Dendritic cell treated with granulocyte-macrophage colony-stimulating factor and Interleukin-4, amounts not matched to agents 40 ng/mL and 50 ng/mL, for 4 days (primary cell): ENCODE measurements at regions not wholly inside any gene's neighbourhood (a gene's known extent, or its start where the extent isn't known, plus 50 kb on each side); places are given as distances from the start of the nearest gene placed in this dataset.

Experiments
- H3K27ac Mint-ChIP-seq: one replicate; pipeline ENCODE4 v1.8.0; 2022; ENCODE audit warnings: mild to moderate bottlenecking, mixed read lengths
- H3K27me3 Mint-ChIP-seq: one replicate; pipeline ENCODE4 v1.8.0; 2022; ENCODE audit warnings: mild to moderate bottlenecking, mixed read lengths
- H3K36me3 Mint-ChIP-seq: one replicate; pipeline ENCODE4 v1.8.0; 2022; ENCODE audit warnings: low read depth, mixed read lengths
- H3K4me1 Mint-ChIP-seq: one replicate; pipeline ENCODE4 v1.8.0; 2022; ENCODE audit warnings: low read depth, mixed read lengths
- H3K4me3 Mint-ChIP-seq: one replicate; pipeline ENCODE4 v1.8.0; 2022; ENCODE audit warnings: mild to moderate bottlenecking, moderate library complexity, mixed read lengths
- H3K9me3 Mint-ChIP-seq: one replicate; pipeline ENCODE4 v1.8.0; 2022; ENCODE audit warnings: mixed read lengths
- intact Hi-C: fragments of 100-400 bp; cut with micrococcal nuclease; formaldehyde crosslinking; loops from one replicate; pipeline ENCODE4 v1.15.0; 2022

GRCh38 chr5:125384071-125384470, 637.6 kb upstream of the ZNF608 start:
- Mint-ChIP-seq H3K36me3 (no peaks in the 10 kb centered on the region), H3K4me3 (no peak overlapping the region)
- intact Hi-C loops: no loop called here

DNA sequence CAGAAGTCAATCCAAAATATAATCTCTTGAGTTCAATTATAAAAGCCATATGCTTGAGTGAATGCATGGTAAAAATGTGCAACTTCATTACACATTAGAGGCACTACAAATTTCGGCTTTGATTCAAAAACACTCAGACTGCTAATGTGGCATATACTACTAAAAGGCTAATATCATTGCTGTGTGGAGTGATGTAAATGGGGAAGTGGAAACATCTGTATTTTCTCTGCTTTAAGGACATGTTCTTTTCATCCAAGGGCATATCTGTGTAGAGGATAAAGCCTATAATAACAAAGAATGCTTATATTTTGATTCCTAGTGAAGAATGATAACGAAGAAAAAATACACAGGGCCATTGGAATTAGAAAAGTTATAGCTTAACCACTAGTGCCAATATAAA, 643.9 kb upstream of the ZNF608 start:
- no peak overlapping the region for H3K27ac Mint-ChIP-seq
- no peaks in the 10 kb centered on the region for H3K27me3 Mint-ChIP-seq
- no peaks in the 10 kb centered on the region for H3K36me3 Mint-ChIP-seq
- peaks cover 22% of the 10 kb centered on the region for H3K9me3 Mint-ChIP-seq
- intact Hi-C loops: no loop called here
- no peaks in the 10 kb centered on the region for H3K4me1 Mint-ChIP-seq
- no peak overlapping the region for H3K4me3 Mint-ChIP-seq

More at GRCh38 chr5:125384071-125384470, 637.6 kb upstream of the ZNF608 start:
- no peaks in the 10 kb centered on the region for H3K27me3 Mint-ChIP-seq
- H3K4me1 Mint-ChIP-seq: no peaks in the 10 kb centered on the region
- H3K9me3 Mint-ChIP-seq: peaks cover 6% of the 10 kb centered on the region
- H3K27ac Mint-ChIP-seq: no peak overlapping the region

- Mint-ChIP-seq H3K4me1 (no peaks in the 10 kb centered on the region), H3K27me3 (no peaks in the 10 kb centered on the region), H3K4me3 (no peak overlapping the region), H3K27ac (no peak overlapping the region), H3K9me3 (peaks cover 38% of the 10 kb centered on the region), H3K36me3 (no peaks in the 10 kb centered on the region)
- intact Hi-C loops: no loop called here
Observed at GRCh38 chr5:125393221-125393815, 646.9 kb upstream of the ZNF608 start.

- H3K9me3 Mint-ChIP-seq: peaks cover 38% of the 10 kb centered on the region
- intact Hi-C loops: no loop called here
- H3K27ac Mint-ChIP-seq: no peak overlapping the region
- H3K4me3 Mint-ChIP-seq: no peak overlapping the region
- no peaks in the 10 kb centered on the region for H3K4me1 Mint-ChIP-seq
- H3K36me3 Mint-ChIP-seq: no peaks in the 10 kb centered on the region
- H3K27me3 Mint-ChIP-seq: no peaks in the 10 kb centered on the region
Observed at GRCh38 chr5:125394661-125395280, 648.3 kb upstream of the ZNF608 start.

- intact Hi-C loops: no loop called here
- Mint-ChIP-seq H3K27ac (no peak overlapping the region), H3K36me3 (no peaks in the 10 kb centered on the region), H3K27me3 (no peaks in the 10 kb centered on the region), H3K4me1 (no peaks in the 10 kb centered on the region), H3K4me3 (no peak overlapping the region), H3K9me3 (peaks cover 38% of the 10 kb centered on the region)
Observed at GRCh38 chr5:125396462-125396861, 650.0 kb upstream of the ZNF608 start.

- H3K36me3 Mint-ChIP-seq: no peaks in the 10 kb centered on the region
- no peaks in the 10 kb centered on the region for H3K27me3 Mint-ChIP-seq
- no peak overlapping the region for H3K4me3 Mint-ChIP-seq
- no peaks in the 10 kb centered on the region for H3K4me1 Mint-ChIP-seq
- H3K27ac Mint-ChIP-seq: no peak overlapping the region
- intact Hi-C loops: no loop called here
- peaks cover 30% of the 10 kb centered on the region for H3K9me3 Mint-ChIP-seq
Observed at GRCh38 chr5:125398466-125398865, 652.0 kb upstream of the ZNF608 start.

GRCh38 chr5:125399885-125400284, 653.4 kb upstream of the ZNF608 start:
- Mint-ChIP-seq H3K27ac (no peak overlapping the region), H3K27me3 (no peaks in the 10 kb centered on the region), H3K9me3 (peaks cover 16% of the 10 kb centered on the region), H3K4me3 (no peak overlapping the region), H3K4me1 (no peaks in the 10 kb centered on the region), H3K36me3 (no peaks in the 10 kb centered on the region)
- intact Hi-C loops: no loop called here

DNA sequence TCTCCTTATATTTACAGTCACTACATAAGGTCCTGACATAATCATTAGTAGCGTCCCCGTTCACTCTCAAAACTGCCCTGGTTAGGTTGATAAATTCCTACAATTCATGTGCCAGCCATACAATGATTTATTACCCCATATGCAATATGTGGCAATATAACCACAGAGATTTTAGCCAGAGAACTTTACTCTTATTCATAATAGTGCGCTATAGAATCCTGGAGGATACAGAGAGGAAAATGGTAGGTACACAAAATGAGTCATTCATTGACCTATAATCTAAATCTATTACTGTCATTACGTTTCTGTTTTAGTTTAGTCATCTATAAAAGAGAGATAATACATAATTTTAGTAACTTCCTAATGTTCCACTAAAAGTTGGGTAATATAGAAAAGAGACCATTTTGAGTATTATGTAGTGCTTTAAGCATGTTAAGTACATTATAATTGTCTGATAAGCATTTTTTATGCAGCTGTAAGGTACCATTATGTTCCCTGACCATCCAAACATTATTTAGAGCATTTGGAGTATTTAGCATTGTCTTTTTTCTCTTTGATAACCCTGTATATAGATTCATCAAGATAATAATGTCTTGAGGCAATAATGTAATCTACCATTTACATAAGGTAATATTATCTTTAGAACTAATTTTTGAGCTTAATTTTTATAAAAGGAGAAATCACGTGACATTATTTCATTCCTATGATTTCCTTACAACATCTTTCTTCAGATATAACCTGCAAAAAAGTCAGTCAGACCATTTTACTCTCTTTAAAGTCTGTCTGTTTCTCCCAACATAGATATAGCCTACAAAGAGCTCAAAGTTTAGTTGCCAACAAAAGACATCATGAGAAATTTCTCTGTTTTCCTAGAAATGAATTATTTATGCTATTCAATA, 655.5 kb upstream of the ZNF608 start:
- intact Hi-C loops: no loop called here
- H3K4me3 Mint-ChIP-seq: no peak overlapping the region
- H3K4me1 Mint-ChIP-seq: no peaks in the 10 kb centered on the region
- no peaks in the 10 kb centered on the region for H3K36me3 Mint-ChIP-seq
- H3K9me3 Mint-ChIP-seq: peaks cover 6% of the 10 kb centered on the region
- H3K27me3 Mint-ChIP-seq: no peaks in the 10 kb centered on the region
- no peak overlapping the region for H3K27ac Mint-ChIP-seq

DNA sequence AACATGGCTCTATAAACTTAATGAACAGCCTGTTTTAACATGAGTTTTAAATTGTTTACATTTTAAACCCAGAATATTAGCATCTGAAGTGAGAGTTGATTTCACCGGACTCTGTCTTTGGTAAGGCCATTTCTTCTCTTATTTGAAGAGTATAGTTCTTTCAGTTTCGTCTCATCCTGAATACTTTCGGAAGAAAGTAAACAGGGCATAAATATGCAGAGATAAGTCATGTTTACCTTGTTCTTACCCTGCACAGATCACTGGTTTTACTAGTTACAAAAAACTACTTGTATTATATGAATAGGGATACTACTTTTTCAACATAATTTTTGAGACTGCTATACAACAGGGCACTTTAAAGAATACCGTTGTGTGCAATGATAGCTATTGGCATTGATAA, 656.3 kb upstream of the ZNF608 start:
- Mint-ChIP-seq H3K4me3 (no peak overlapping the region), H3K9me3 (no peaks in the 10 kb centered on the region), H3K27ac (no peak overlapping the region), H3K27me3 (no peaks in the 10 kb centered on the region), H3K36me3 (no peaks in the 10 kb centered on the region), H3K4me1 (no peaks in the 10 kb centered on the region)
- intact Hi-C loops: no loop called here

GRCh38 chr5:125404056-125404455, 657.6 kb upstream of the ZNF608 start:
- Mint-ChIP-seq H3K27me3 (no peaks in the 10 kb centered on the region), H3K9me3 (no peaks in the 10 kb centered on the region), H3K27ac (no peak overlapping the region), H3K36me3 (no peaks in the 10 kb centered on the region), H3K4me3 (no peak overlapping the region), H3K4me1 (peaks cover 6% of the 10 kb centered on the region)
- intact Hi-C loops: no loop called here

DNA sequence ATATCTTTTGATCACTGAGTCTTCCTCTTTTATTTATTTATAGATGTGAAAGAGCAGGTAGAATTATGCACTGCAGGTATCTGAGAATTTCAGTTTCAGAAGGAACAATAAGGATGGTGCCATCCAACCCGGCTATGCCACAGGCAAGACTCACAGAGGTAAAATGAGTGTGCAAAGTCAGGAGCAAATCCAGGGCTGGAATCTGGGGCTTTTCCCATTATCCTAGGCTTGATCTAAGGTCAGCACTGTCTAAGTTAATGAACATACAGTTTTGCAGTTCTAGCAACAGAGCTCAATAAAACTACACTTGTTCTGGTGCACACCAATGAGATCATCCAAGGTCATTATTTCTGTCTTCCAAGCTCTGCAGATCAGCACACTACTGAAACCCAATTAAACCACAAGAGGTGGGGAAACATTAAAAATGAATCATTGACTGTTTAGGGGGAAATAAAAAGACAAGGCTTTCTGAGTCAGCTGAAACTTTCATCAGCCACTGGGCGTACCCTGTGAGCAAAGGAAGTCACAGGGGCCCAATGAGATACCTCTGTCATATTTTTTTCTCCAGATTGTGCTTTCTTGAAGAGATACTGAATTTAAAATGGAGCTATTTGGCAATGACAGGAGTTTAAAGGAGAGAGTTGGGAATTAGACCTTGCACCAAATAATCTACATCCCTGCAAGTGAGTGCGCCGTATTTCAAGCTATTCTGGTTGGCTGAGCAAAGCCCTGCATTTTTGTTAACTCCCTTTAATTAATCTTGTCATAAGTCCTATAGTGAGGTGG, 662.2 kb upstream of the ZNF608 start:
- Mint-ChIP-seq H3K4me1 (peaks cover 16% of the 10 kb centered on the region), H3K4me3 (no peak overlapping the region), H3K36me3 (no peaks in the 10 kb centered on the region), H3K27ac (no peak overlapping the region), H3K27me3 (no peaks in the 10 kb centered on the region), H3K9me3 (no peaks in the 10 kb centered on the region)
- intact Hi-C loops: no loop called here

GRCh38 chr5:125409234-125409860, 662.9 kb upstream of the ZNF608 start:
- no peaks in the 10 kb centered on the region for H3K36me3 Mint-ChIP-seq
- H3K4me3 Mint-ChIP-seq: no peak overlapping the region
- peaks cover 16% of the 10 kb centered on the region for H3K4me1 Mint-ChIP-seq
- intact Hi-C loops: no loop called here
- no peak overlapping the region for H3K27ac Mint-ChIP-seq
- H3K9me3 Mint-ChIP-seq: no peaks in the 10 kb centered on the region
- no peaks in the 10 kb centered on the region for H3K27me3 Mint-ChIP-seq

DNA sequence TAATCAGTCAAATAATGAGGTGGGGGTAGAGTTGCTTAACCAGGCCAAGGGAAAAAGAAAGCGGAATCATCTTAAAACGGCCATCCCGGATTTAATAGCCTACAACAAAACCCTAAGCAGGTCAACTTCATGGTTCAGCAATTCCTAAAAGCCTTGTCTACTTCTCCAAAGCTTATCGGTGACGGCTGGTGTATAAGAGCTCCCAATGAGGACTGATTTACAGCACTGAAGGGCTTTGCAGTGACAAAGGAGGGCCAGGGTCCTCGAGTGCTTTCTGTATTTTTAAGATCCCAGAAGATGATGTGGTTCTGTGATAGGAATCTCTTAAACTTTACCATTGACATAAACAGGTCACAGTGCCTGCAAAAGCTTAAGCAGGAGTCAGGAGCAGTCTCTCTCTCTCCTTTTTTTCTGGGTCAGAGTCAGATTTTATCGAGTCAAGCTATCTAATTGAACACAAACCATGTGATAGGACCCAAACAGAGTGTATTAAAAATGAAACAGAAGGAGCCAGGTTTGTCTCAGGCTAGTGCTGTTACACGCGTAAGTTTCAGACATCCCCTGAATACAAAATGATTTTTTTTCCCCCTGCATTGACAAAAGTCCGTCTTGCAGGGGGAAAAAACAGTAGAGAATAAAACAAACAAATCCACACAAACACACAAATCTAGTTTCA, 663.6 kb upstream of the ZNF608 start:
- no peaks in the 10 kb centered on the region for H3K9me3 Mint-ChIP-seq
- H3K36me3 Mint-ChIP-seq: no peaks in the 10 kb centered on the region
- H3K27me3 Mint-ChIP-seq: no peaks in the 10 kb centered on the region
- H3K27ac Mint-ChIP-seq: no peak overlapping the region
- H3K4me1 Mint-ChIP-seq: peaks cover 16% of the 10 kb centered on the region
- intact Hi-C loops: no loop called here
- no peak overlapping the region for H3K4me3 Mint-ChIP-seq
